GM23338 (cell line): ENCODE measurements at regions not wholly inside any gene's neighbourhood (a gene's known extent, or its start where the extent isn't known, plus 50 kb on each side); places are given as distances from the start of the nearest gene placed in this dataset.

Experiments
- ATAC-seq: fragments of 200-7000 bp; cut with Tn5 transposase; 3 replicates; pipeline ENCODE4 v1.9.1; 2020
- DNase-seq: peaks from one replicate; pipeline ENCODE4 v3.0.0-alpha.2; 2015; ENCODE audit warnings: low spot score
- H2AFZ ChIP-seq: fragments of 200-600 bp; sonication (generic); 2 replicates; pipeline ENCODE4 v1.8.0; 2016; ENCODE audit warnings: antibody characterized with exemption, mild to moderate bottlenecking, moderate library complexity
- H3F3A ChIP-seq: fragments of 200-600 bp; sonication (generic); replicated peaks from 2 replicates; pipeline ENCODE4 v1.8.0; 2017; ENCODE audit warnings: antibody characterized with exemption, mixed run types, low read depth
- H3K27ac ChIP-seq: fragments of 200-600 bp; sonication (generic); 2 replicates; pipeline ENCODE4 v1.6.1; 2016; ENCODE audit warnings: low read depth
- H3K27me3 ChIP-seq: fragments of 200-600 bp; sonication (generic); 2 replicates; pipeline ENCODE4 v1.8.0; 2016; ENCODE audit warnings: mild to moderate bottlenecking, mixed run types, moderate library complexity; ENCODE audit not compliant: insufficient read depth
- H3K36me3 ChIP-seq: fragments of 200-600 bp; sonication (generic); 2 replicates; pipeline ENCODE4 v1.8.0; 2016; ENCODE audit warnings: mild to moderate bottlenecking; ENCODE audit not compliant: insufficient read depth
- H3K4me1 ChIP-seq: fragments of 200-600 bp; sonication (generic); 2 replicates; pipeline ENCODE4 v1.8.0; 2016; ENCODE audit warnings: mild to moderate bottlenecking, moderate library complexity; ENCODE audit not compliant: insufficient read depth
- H3K4me2 ChIP-seq: fragments of 200-600 bp; sonication (generic); 2 replicates; pipeline ENCODE4 v1.7.1; 2017; ENCODE audit warnings: mixed run types
- H3K4me3 ChIP-seq: fragments of 200-600 bp; sonication (generic); 2 replicates; pipeline ENCODE4 v1.6.1; 2016; ENCODE audit warnings: mixed run types
- H3K79me2 ChIP-seq: fragments of 200-600 bp; sonication (generic); replicated peaks from 2 replicates; pipeline ENCODE4 v1.8.0; 2017; ENCODE audit warnings: mild to moderate bottlenecking; ENCODE audit not compliant: insufficient read depth
- H3K9me2 ChIP-seq: fragments of 200-600 bp; sonication (generic); 2 replicates; pipeline ENCODE4 v1.8.0; 2017; ENCODE audit not compliant: insufficient read depth
- H4K20me1 ChIP-seq: fragments of 200-600 bp; sonication (generic); replicated peaks from 2 replicates; pipeline ENCODE4 v1.8.0; 2017; ENCODE audit warnings: mild to moderate bottlenecking; ENCODE audit not compliant: insufficient read depth
- H3K27ac Mint-ChIP-seq: 2 replicates; pipeline ENCODE4 v1.8.0; 2020; ENCODE audit warnings: inconsistent platforms, mild to moderate bottlenecking, moderate library complexity, mixed read lengths
- H3K27me3 Mint-ChIP-seq: 3 replicates; pipeline ENCODE4 v1.8.0; 2022; ENCODE audit warnings: low read depth, mild to moderate bottlenecking, moderate library complexity, mixed read lengths, inconsistent platforms; ENCODE audit not compliant: insufficient read depth, poor library complexity
- H3K36me3 Mint-ChIP-seq: 3 replicates; pipeline ENCODE4 v1.8.0; 2021; ENCODE audit warnings: low read depth, mild to moderate bottlenecking, inconsistent platforms, moderate library complexity, mixed read lengths
- H3K4me1 Mint-ChIP-seq: 3 replicates; pipeline ENCODE4 v1.8.0; 2020; ENCODE audit warnings: mild to moderate bottlenecking, inconsistent platforms, mixed read lengths
- H3K4me3 Mint-ChIP-seq: 3 replicates; pipeline ENCODE4 v1.8.0; 2021; ENCODE audit warnings: moderate library complexity, mild to moderate bottlenecking, inconsistent platforms, mixed read lengths
- H3K9me3 Mint-ChIP-seq: 3 replicates; pipeline ENCODE4 v1.8.0; 2020; ENCODE audit warnings: moderate library complexity, mild to moderate bottlenecking, inconsistent platforms, mixed read lengths
- JUNB ChIP-seq: IDR thresholded peaks from one replicate; pipeline ENCODE4 v1.6.1; 2016; ENCODE audit warnings: antibody characterized with exemption; ENCODE audit not compliant: unreplicated experiment
- REST ChIP-seq: IDR thresholded peaks from one replicate; pipeline ENCODE4 v1.6.1; 2018; ENCODE audit warnings: antibody characterized with exemption; ENCODE audit not compliant: unreplicated experiment
- TF ChIP-seq, protein P1 (sequence below): fragments of 250-450 bp; sonication (Bioruptor Pico); IDR thresholded peaks from 2 replicates; pipeline ENCODE4 v1.5.0; 2020; ENCODE audit warnings: mild to moderate bottlenecking, moderate library complexity
- TF ChIP-seq, protein P2 (sequence below): IDR thresholded peaks from 2 replicates; pipeline ENCODE4 v1.6.1; 2016; ENCODE audit warnings: antibody characterized with exemption

DNA sequence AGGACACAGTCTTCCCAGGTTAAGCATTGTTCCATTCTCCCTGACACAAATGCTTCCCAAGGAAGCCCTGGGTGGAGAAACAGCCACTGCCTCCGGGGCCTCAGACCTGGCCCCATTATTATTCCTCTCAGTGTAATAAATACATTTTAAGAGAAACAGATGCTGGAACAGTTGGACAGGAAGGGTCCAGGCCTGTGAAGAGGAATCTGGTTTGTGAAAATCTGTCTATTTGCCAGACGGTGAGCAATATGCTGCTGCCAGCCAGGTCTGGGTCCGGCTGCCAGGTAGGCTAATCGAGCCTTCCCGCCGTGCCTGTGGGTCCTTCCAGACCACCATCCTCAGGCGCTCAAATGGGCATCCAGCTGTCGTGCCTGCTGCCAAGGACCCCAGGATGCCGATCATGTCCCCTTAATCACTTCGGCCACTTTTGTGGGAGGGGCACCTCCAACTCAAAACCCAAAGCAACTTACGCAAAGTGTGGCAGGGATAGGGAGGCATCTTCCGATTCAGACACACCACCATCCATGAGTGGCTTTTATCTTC is 528.4 kb downstream of the MIAT start (continued):
- TF ChIP-seq, protein P1, sequence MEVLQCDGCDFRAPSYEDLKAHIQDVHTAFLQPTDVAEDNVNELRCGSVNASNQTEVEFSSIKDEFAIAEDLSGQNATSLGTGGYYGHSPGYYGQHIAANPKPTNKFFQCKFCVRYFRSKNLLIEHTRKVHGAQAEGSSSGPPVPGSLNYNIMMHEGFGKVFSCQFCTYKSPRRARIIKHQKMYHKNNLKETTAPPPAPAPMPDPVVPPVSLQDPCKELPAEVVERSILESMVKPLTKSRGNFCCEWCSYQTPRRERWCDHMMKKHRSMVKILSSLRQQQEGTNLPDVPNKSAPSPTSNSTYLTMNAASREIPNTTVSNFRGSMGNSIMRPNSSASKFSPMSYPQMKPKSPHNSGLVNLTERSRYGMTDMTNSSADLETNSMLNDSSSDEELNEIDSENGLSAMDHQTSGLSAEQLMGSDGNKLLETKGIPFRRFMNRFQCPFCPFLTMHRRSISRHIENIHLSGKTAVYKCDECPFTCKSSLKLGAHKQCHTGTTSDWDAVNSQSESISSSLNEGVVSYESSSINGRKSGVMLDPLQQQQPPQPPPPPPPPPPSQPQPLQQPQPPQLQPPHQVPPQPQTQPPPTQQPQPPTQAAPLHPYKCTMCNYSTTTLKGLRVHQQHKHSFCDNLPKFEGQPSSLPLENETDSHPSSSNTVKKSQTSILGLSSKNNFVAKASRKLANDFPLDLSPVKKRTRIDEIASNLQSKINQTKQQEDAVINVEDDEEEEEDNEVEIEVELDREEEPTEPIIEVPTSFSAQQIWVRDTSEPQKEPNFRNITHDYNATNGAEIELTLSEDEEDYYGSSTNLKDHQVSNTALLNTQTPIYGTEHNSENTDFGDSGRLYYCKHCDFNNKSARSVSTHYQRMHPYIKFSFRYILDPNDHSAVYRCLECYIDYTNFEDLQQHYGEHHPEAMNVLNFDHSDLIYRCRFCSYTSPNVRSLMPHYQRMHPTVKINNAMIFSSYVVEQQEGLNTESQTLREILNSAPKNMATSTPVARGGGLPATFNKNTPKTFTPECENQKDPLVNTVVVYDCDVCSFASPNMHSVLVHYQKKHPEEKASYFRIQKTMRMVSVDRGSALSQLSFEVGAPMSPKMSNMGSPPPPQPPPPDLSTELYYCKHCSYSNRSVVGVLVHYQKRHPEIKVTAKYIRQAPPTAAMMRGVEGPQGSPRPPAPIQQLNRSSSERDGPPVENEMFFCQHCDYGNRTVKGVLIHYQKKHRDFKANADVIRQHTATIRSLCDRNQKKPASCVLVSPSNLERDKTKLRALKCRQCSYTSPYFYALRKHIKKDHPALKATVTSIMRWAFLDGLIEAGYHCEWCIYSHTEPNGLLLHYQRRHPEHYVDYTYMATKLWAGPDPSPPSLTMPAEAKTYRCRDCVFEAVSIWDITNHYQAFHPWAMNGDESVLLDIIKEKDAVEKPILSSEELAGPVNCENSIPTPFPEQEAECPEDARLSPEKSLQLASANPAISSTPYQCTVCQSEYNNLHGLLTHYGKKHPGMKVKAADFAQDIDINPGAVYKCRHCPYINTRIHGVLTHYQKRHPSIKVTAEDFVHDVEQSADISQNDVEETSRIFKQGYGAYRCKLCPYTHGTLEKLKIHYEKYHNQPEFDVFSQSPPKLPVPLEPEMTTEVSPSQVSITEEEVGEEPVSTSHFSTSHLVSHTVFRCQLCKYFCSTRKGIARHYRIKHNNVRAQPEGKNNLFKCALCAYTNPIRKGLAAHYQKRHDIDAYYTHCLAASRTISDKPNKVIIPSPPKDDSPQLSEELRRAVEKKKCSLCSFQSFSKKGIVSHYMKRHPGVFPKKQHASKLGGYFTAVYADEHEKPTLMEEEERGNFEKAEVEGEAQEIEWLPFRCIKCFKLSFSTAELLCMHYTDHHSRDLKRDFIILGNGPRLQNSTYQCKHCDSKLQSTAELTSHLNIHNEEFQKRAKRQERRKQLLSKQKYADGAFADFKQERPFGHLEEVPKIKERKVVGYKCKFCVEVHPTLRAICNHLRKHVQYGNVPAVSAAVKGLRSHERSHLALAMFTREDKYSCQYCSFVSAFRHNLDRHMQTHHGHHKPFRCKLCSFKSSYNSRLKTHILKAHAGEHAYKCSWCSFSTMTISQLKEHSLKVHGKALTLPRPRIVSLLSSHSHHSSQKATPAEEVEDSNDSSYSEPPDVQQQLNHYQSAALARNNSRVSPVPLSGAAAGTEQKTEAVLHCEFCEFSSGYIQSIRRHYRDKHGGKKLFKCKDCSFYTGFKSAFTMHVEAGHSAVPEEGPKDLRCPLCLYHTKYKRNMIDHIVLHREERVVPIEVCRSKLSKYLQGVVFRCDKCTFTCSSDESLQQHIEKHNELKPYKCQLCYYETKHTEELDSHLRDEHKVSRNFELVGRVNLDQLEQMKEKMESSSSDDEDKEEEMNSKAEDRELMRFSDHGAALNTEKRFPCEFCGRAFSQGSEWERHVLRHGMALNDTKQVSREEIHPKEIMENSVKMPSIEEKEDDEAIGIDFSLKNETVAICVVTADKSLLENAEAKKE (CRISPR knock-in tag), result no peak

DNA sequence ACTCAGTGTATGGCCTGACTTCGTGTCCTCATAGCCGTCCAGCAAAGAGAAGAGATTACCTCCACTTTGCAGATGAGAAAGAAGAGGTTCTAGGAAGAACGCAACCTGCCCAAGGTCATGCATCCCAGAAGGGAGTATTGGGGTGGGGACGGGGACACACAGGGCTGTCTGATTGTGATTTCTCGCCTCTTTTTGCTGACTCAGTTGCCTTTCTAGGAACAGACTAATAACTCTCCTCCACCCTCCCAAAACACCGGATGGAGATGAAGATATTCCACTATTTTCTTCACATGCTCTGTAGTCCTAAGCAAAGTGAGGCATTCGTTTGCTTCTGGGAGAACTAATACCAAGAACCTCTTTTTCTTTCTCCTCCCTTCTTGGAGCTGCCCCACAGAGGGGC is 529.3 kb downstream of the MIAT start:
- Histone ChIP-seq H3K79me2 (no peaks in the 10 kb centered on the region), H3K36me3 (0 out of 2 replicates have a peak, but pooled peaks cover 4% of the 10 kb centered on the region), H3K4me3 (no peak overlapping the region), H4K20me1 (no peaks in the 10 kb centered on the region), H3K4me2 (peak overlapping the region; percentile 44; the same call in 1 of the 2 replicates), H3F3A (no peaks in the 10 kb centered on the region), H2AFZ (no peak overlapping the region), H3K27me3 (no peaks in the 10 kb centered on the region), H3K9me2 (no peaks in the 10 kb centered on the region), H3K4me1 (peaks cover 13% of the 10 kb centered on the region; the same call in 1 of the 2 replicates), H3K27ac (no peak overlapping the region)
- Mint-ChIP-seq H3K9me3 (peaks cover 15% of the 10 kb centered on the region), H3K27ac (no peak overlapping the region), H3K27me3 (peaks cover 6% of the 10 kb centered on the region), H3K4me1 (peaks cover 10% of the 10 kb centered on the region), H3K4me3 (no peak overlapping the region), H3K36me3 (peaks cover 5% of the 10 kb centered on the region; the same call in 2 of the 3 replicates)
- DNase-seq, result no peak
- no peak; the same call in 2 of the 3 replicates for ATAC-seq
- TF ChIP-seq REST (no peak), JUNB (no peak)
- TF ChIP-seq, protein P2, sequence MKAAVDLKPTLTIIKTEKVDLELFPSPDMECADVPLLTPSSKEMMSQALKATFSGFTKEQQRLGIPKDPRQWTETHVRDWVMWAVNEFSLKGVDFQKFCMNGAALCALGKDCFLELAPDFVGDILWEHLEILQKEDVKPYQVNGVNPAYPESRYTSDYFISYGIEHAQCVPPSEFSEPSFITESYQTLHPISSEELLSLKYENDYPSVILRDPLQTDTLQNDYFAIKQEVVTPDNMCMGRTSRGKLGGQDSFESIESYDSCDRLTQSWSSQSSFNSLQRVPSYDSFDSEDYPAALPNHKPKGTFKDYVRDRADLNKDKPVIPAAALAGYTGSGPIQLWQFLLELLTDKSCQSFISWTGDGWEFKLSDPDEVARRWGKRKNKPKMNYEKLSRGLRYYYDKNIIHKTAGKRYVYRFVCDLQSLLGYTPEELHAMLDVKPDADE, result no peak
